A673 (cell line): ENCODE measurements at regions not wholly inside any gene's neighbourhood (a gene's known extent, or its start where the extent isn't known, plus 50 kb on each side); places are given as distances from the start of the nearest gene placed in this dataset.

Experiments
- CTCF ChIP-seq: fragments of 300-800, 200-600 bp; sonication (generic); conservative IDR thresholded peaks from 2 replicates; pipeline ENCODE4 v1.5.1; 2017; ENCODE audit warnings: low read depth, mild to moderate bottlenecking, antibody characterized with exemption, low read length, moderate library complexity, mixed read lengths
- EZH2 ChIP-seq: fragments of 200-600 bp; sonication (generic); IDR thresholded peaks from 2 replicates; pipeline ENCODE4 v1.6.1; 2017; ENCODE audit warnings: borderline replicate concordance, low read depth, mild to moderate bottlenecking, mixed read lengths, antibody characterized with exemption, low read length; ENCODE audit not compliant: poor library complexity, severe bottlenecking

GRCh38 chrX:13103188-13103913 lies 58.9 kb upstream of the FAM9C start:
- TF ChIP-seq CTCF (no peak), EZH2 (no peak)
